ENCODE measurements at regions not wholly inside any gene's neighbourhood (a gene's known extent, or its start where the extent isn't known, plus 50 kb on each side); places are given as distances from the start of the nearest gene placed in this dataset.
A peak's percentile ranks its signal among the peaks of the same experiment; 100 is the strongest.

GRCh38 chr3:13160619-13161018 is 87.4 kb upstream of the IQSEC1 start:
- FAIRE-seq (no peak), DNase-seq (no peak), ATAC-seq (no peak)
- H3K4me3 ChIP-seq: no peak overlapping the region
- intact Hi-C loops (cut with DNase I): no loop called here
- 32 to 35% methylated on average over 1 of the region's 1 CpG for WGBS, 2 donors
- no peaks in the 10 kb centered on the region for H3K36me3 ChIP-seq
- no peak overlapping the region for H3K27ac ChIP-seq
- no peaks in the 10 kb centered on the region for H3K9me3 ChIP-seq
- no peaks in the 10 kb centered on the region for H3K4me1 ChIP-seq
- H3K27me3 ChIP-seq: no peaks in the 10 kb centered on the region
- TF ChIP-seq, protein P1, sequence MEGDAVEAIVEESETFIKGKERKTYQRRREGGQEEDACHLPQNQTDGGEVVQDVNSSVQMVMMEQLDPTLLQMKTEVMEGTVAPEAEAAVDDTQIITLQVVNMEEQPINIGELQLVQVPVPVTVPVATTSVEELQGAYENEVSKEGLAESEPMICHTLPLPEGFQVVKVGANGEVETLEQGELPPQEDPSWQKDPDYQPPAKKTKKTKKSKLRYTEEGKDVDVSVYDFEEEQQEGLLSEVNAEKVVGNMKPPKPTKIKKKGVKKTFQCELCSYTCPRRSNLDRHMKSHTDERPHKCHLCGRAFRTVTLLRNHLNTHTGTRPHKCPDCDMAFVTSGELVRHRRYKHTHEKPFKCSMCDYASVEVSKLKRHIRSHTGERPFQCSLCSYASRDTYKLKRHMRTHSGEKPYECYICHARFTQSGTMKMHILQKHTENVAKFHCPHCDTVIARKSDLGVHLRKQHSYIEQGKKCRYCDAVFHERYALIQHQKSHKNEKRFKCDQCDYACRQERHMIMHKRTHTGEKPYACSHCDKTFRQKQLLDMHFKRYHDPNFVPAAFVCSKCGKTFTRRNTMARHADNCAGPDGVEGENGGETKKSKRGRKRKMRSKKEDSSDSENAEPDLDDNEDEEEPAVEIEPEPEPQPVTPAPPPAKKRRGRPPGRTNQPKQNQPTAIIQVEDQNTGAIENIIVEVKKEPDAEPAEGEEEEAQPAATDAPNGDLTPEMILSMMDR (IDR thresholded peaks at IDR 0.05): no peak

- H3K36me3 ChIP-seq: no peaks in the 10 kb centered on the region
- WGBS, 2 donors: 91 to 93% methylated on average over 4 of the region's 4 CpGs
- ATAC-seq (no peak), DNase-seq (no peak), FAIRE-seq (no peak)
- no peaks in the 10 kb centered on the region for H3K4me1 ChIP-seq
- TF ChIP-seq, protein P1 (IDR thresholded peaks at IDR 0.05): no peak
- H3K27ac ChIP-seq: no peak overlapping the region
- H3K27me3 ChIP-seq: no peaks in the 10 kb centered on the region
- no peaks in the 10 kb centered on the region for H3K9me3 ChIP-seq
- no peak overlapping the region for H3K4me3 ChIP-seq
- intact Hi-C loops (cut with DNase I): no loop called here
Observed at GRCh38 chr3:13159890-13160289, 86.7 kb upstream of the IQSEC1 start.

DNA sequence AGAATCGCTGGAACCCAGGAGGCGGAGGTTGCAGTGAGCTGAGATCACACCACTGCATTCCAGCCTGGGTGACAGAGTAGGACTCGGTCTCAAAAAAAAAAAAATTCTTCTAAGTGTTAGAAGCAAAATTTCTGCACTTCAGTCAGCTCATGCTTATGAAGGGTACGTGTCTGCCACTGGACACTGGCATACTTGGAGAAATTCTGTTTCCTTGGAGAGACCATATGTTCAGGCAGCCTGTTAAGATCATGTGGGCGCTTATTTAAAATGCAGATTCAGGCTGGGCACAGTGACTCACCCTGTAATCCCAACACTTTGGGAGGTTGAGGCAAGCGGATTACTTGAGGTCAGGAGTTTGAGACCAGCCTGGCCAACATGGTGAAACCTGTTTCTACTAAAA is 85.6 kb upstream of the IQSEC1 start:
- H3K36me3 ChIP-seq: no peaks in the 10 kb centered on the region
- H3K27me3 ChIP-seq: no peaks in the 10 kb centered on the region
- 92 to 95% methylated on average over 6 of the region's 6 CpGs for WGBS, 2 donors
- no peaks in the 10 kb centered on the region for H3K9me3 ChIP-seq
- H3K27ac ChIP-seq: no peak overlapping the region
- no peak overlapping the region for H3K4me3 ChIP-seq
- ATAC-seq: no peak
- TF ChIP-seq, protein P1 (IDR thresholded peaks at IDR 0.05): no peak
- no peaks in the 10 kb centered on the region for H3K4me1 ChIP-seq
- no peak for FAIRE-seq
- no peak for DNase-seq
- intact Hi-C loops (cut with DNase I): no loop called here

- intact Hi-C loops (cut with DNase I): no loop called here
Observed at GRCh38 chr3:13158408-13158807, 85.2 kb upstream of the IQSEC1 start.

GRCh38 chr3:13157986-13158385 is 84.8 kb upstream of the IQSEC1 start:
- WGBS, 2 donors: 78 to 80% methylated on average over 8 of the region's 8 CpGs
- H3K4me3 ChIP-seq: no peak overlapping the region
- intact Hi-C loops (cut with DNase I): no loop called here
- H3K27me3 ChIP-seq: no peaks in the 10 kb centered on the region
- FAIRE-seq: no peak
- DNase-seq: peak in 1 of 6 donors; percentile 22
- H3K27ac ChIP-seq: no peak overlapping the region
- no peaks in the 10 kb centered on the region for H3K4me1 ChIP-seq
- no peaks in the 10 kb centered on the region for H3K36me3 ChIP-seq
- H3K9me3 ChIP-seq: no peaks in the 10 kb centered on the region
- no peak for ATAC-seq
- TF ChIP-seq, protein P1 (IDR thresholded peaks at IDR 0.05): no peak

More at GRCh38 chr3:13158408-13158807, 85.2 kb upstream of the IQSEC1 start:
- no peaks in the 10 kb centered on the region for H3K9me3 ChIP-seq
- ATAC-seq: no peak
- peak in 1 of 6 donors; percentile 18 for DNase-seq
- FAIRE-seq: no peak
- no peak overlapping the region for H3K27ac ChIP-seq
- no peaks in the 10 kb centered on the region for H3K36me3 ChIP-seq
- WGBS, 2 donors: 76% methylated on average over 7 of the region's 7 CpGs
- no peak overlapping the region for H3K4me3 ChIP-seq
- no peaks in the 10 kb centered on the region for H3K27me3 ChIP-seq
- no peaks in the 10 kb centered on the region for H3K4me1 ChIP-seq
- TF ChIP-seq, protein P1 (IDR thresholded peaks at IDR 0.05): no peak
